ENCODE measurements at regions not wholly inside any gene's neighbourhood (a gene's known extent, or its start where the extent isn't known, plus 50 kb on each side); places are given as distances from the start of the nearest gene placed in this dataset.

- no peak overlapping the region for H3K4me3 ChIP-seq
- intact Hi-C loops (cut with DNase I) = no loop called here
- H3K36me3 ChIP-seq = no peaks in the 10 kb centered on the region
- no peak for DNase-seq
- H3K4me1 ChIP-seq = no peaks in the 10 kb centered on the region
- H3K9me3 ChIP-seq = no peaks in the 10 kb centered on the region
- H3K27ac ChIP-seq = no peak overlapping the region
- no peak for ATAC-seq
- TF ChIP-seq CTCF (IDR thresholded peaks at IDR 0.05) = no peak
- H3K27me3 ChIP-seq (ENCODE audit: low read depth) = no peaks in the 10 kb centered on the region
Measured at GRCh38 chr1:157442065-157442464, 110.2 kb downstream of the FCRL5 start.

DNA sequence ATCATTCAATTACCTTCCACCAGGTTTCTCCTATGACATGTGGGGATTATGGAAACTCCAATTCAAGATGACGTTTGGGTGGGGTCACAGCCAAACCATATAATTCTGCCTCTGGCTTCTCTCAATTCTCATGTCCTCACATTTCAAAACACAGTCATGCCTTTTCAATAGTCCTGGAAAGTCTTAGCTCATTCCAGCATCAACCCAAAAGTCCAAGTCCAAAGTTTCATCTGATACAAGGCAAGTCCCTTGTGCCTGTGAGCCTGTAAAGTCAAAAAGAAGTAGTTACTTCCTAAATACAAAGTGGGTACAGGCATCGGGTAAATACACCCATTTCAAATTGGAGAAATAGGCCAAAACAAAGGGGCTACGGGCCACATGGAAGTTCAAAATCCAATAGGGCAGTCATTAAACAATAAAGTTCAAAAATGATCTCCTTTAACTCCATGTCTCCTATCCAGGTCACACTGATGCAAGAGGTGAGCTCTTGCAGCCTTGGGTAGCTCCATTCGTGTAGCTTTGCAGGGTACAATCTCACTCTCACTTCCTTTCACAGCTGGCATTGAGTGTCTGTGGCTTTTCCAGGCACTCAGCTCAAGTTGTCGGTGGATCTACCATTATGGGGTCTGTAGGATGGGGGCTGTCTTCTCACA, 112.9 kb downstream of the FCRL5 start:
- Histone ChIP-seq H3K9me3 (no peaks in the 10 kb centered on the region), H3K27ac (no peak overlapping the region), H3K27me3 (ENCODE audit: low read depth) (no peaks in the 10 kb centered on the region), H3K36me3 (no peaks in the 10 kb centered on the region), H3K4me3 (no peak overlapping the region), H3K4me1 (no peaks in the 10 kb centered on the region)
- DNase-seq = no peak
- intact Hi-C loops (cut with DNase I) = no loop called here
- no peak for TF ChIP-seq CTCF (IDR thresholded peaks at IDR 0.05)
- no peak for ATAC-seq

DNA sequence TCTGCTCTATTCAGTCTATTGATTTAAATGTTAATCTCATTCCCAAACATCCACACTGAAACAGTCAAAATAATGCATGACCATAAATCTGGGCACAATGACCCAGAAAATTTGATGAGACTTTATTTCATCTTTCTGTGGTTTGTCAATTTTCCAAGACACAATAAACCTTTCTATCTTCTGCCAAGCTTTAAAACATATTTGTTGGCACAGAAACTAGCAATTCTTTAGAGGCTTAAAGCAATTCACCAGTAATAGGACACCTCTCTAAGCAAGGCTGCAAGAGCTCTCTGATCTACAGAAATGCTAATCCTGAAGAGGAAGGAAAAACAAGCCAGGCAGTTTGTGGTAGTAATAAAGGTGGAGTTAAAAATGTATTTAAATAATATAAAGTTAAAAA, 113.7 kb downstream of the FCRL5 start:
- TF ChIP-seq CTCF (IDR thresholded peaks at IDR 0.05) = no peak
- no peak for DNase-seq
- no peaks in the 10 kb centered on the region for H3K27me3 ChIP-seq (ENCODE audit: low read depth)

GRCh38 chr1:157438146-157438545, 114.2 kb downstream of the FCRL5 start:
- no peak for TF ChIP-seq CTCF (IDR thresholded peaks at IDR 0.05)
- H3K4me3 ChIP-seq = no peak overlapping the region
- intact Hi-C loops (cut with DNase I) = no loop called here
- no peaks in the 10 kb centered on the region for H3K4me1 ChIP-seq
- DNase-seq = no peak
- H3K27ac ChIP-seq = no peak overlapping the region
- no peak for ATAC-seq
- no peaks in the 10 kb centered on the region for H3K9me3 ChIP-seq
- H3K36me3 ChIP-seq = no peaks in the 10 kb centered on the region
- no peaks in the 10 kb centered on the region for H3K27me3 ChIP-seq (ENCODE audit: low read depth)

More for the DNA sequence above, 113.7 kb downstream of the FCRL5 start:
- intact Hi-C loops (cut with DNase I) = no loop called here
- no peaks in the 10 kb centered on the region for H3K9me3 ChIP-seq
- ATAC-seq = no peak
- H3K4me1 ChIP-seq = no peaks in the 10 kb centered on the region
- no peaks in the 10 kb centered on the region for H3K36me3 ChIP-seq
- H3K4me3 ChIP-seq = no peak overlapping the region
- no peak overlapping the region for H3K27ac ChIP-seq

DNA sequence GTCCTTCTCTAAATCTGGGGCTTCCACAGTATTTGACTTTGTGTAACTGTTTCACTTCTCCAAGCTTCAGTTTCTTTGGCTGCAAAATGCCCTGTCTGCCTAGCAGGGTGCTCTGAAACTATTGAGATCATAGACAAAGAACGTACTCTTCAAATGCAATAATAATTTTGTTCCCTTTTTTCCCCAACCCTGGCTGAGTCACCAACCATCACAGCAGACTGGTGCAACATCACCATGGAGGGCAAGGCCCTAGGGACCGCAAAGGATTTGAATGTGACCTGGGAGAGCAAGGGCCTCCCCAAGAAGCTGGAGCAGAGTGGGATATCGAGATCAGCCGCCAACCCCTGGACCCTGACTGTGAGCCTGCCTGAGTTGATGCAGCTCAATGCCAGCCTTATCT, 115.0 kb downstream of the FCRL5 start:
- TF ChIP-seq CTCF (IDR thresholded peaks at IDR 0.05) = no peak
- DNase-seq = peak; percentile 49
- ATAC-seq = peak; percentile 68 to 85

More for the DNA sequence above, 115.0 kb downstream of the FCRL5 start:
- Histone ChIP-seq H3K4me3 (no peak overlapping the region), H3K4me1 (no peaks in the 10 kb centered on the region), H3K27ac (no peak overlapping the region), H3K9me3 (no peaks in the 10 kb centered on the region), H3K36me3 (no peaks in the 10 kb centered on the region), H3K27me3 (ENCODE audit: low read depth) (no peaks in the 10 kb centered on the region)
- intact Hi-C loops (cut with DNase I) = no loop called here
